ENCODE measurements at regions not wholly inside any gene's neighbourhood (a gene's known extent, or its start where the extent isn't known, plus 50 kb on each side); places are given as distances from the start of the nearest gene placed in this dataset.

DNA sequence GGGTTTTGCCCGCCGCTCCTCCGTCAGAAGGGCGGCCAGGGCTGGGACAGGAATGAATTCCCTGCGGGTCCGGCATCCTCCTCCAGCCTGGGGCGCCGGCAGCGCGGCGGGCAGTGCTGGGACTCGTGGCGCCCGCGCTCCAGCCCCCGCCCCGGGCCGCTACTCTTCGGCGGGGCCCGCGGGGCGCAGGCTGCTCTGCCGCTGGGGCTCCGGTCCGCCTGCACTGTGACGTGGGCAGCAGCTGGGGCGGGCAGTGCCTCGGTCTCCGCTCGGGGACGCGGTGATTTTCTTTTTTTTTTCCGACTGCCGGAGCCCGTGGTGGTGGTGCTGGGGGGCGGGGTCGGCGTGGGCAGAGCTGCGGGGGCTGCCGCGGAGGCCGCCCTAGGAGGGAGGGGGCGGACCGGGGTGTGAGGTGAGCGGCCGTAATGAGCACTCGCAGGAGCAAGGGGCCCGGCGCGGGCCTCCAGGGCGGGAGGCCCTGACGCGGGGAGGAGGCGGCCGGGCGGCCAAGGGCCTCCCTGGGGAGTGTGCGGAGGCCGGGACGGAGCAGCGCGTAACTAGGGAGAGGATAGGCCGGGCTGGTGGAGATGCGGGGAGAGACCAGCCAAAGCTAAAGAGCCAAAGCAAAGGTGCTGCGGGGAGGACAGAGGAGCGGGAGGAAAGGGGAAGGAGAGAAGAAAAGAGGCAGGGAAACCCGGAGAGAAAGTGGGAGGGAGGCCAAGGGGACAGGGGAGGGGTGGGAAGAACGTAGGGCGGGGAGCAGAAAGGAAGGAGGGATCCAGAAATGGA is 73.3 kb upstream of the ZBED5 start:
- Histone ChIP-seq H3K4me3 (peak overlapping the region; percentile 39 to 53 (median 43)), H3K27ac (peak overlapping the region; percentile 80 to 88), H3K4me1 (replicated peaks in 1 of 2) (peaks cover 6 to 22% of the 10 kb centered on the region in 2 donors)
- peak; percentile 68 to 90 (median 88) for ATAC-seq (replicated peaks in 6 of 8)
- 0% methylated on average over 1 of the region's 69 CpGs; no CpG with 5 or more reads in 9 of the 10 experiments for WGBS, 10 experiments
- in situ Hi-C loops (cut with MboI; ENCODE audit: low pct_unique_long_range_greater_than_20kb in 2 of 9, low sequenced_read_pairs in 9 of 9, unreplicated experiment in 9 of 9), result loop anchor here in 5 of 9 experiments (5.0 to 25.0 kb wide), 2 partner anchors 91 to 856 kb away; no protein-coding TSS in a partner anchor

- ATAC-seq (replicated peaks in 6 of 8), result peak in 3 of 8 experiments; percentile 7 to 8 (median 7)
- Histone ChIP-seq H3K27ac (peak overlapping the region; percentile 80 to 88), H3K4me1 (replicated peaks in 1 of 2) (peaks cover 6 to 22% of the 10 kb centered on the region in 2 donors), H3K4me3 (peak overlapping the region; percentile 39 to 53 (median 43))
- in situ Hi-C loops (cut with MboI; ENCODE audit: low pct_unique_long_range_greater_than_20kb in 2 of 9, low sequenced_read_pairs in 9 of 9, unreplicated experiment in 9 of 9), result loop anchor here in 5 of 9 experiments (5.0 to 25.0 kb wide), 2 partner anchors 92 to 857 kb away; no protein-coding TSS in a partner anchor
- WGBS, 10 experiments, result 12 to 100% (median 21%) methylated on average over 1 to 27 of the region's 35 CpGs
These were observed 72.5 kb upstream of the ZBED5 start for GRCh38 chr11:10930224-10930971.

GRCh38 chr11:10927538-10927937 is 69.7 kb upstream of the ZBED5 start:
- no peak overlapping the region for H3K4me3 ChIP-seq
- peaks cover 2 to 8% of the 10 kb centered on the region in 2 donors for H3K4me1 ChIP-seq (replicated peaks in 1 of 2)
- ATAC-seq (replicated peaks in 6 of 8), result no peak
- in situ Hi-C loops (cut with MboI; ENCODE audit: low pct_unique_long_range_greater_than_20kb in 2 of 9, low sequenced_read_pairs in 9 of 9, unreplicated experiment in 9 of 9), result loop anchor here in 4 of 9 experiments (25.0 kb wide), 1 partner anchor 860 kb away; no protein-coding TSS in a partner anchor
- WGBS, 10 experiments, result 0 to 83% (median 57%) methylated on average over 1 of the region's 1 CpG; no CpG with 5 or more reads in 3 of the 10 experiments
- no peak overlapping the region for H3K27ac ChIP-seq

- peaks cover 0 to 4% of the 10 kb centered on the region in 2 donors for H3K4me1 ChIP-seq (replicated peaks in 1 of 2)
- in situ Hi-C loops (cut with MboI; ENCODE audit: low pct_unique_long_range_greater_than_20kb in 2 of 9, low sequenced_read_pairs in 9 of 9, unreplicated experiment in 9 of 9), result loop anchor here in 4 of 9 experiments (25.0 kb wide), 1 partner anchor 860 kb away; no protein-coding TSS in a partner anchor
- H3K4me3 ChIP-seq, result no peak overlapping the region
- H3K27ac ChIP-seq, result no peak overlapping the region
- no peak for ATAC-seq (replicated peaks in 6 of 8)
These were observed 69.0 kb upstream of the ZBED5 start for GRCh38 chr11:10926801-10927211.

GRCh38 chr11:10925149-10925926 is 67.5 kb upstream of the ZBED5 start:
- in situ Hi-C loops (cut with MboI; ENCODE audit: low pct_unique_long_range_greater_than_20kb in 2 of 9, low sequenced_read_pairs in 9 of 9, unreplicated experiment in 9 of 9), result loop anchor here in 4 of 9 experiments (25.0 kb wide), 1 partner anchor 862 kb away; no protein-coding TSS in a partner anchor
- Histone ChIP-seq H3K4me3 (no peak overlapping the region), H3K27ac (no peak overlapping the region), H3K4me1 (replicated peaks in 1 of 2) (peaks cover 0 to 2% of the 10 kb centered on the region in 2 donors)
- ATAC-seq (replicated peaks in 6 of 8), result peak in 1 of 8 experiments; percentile 26
- WGBS, 10 experiments, result 75 to 100% (median 96%) methylated on average over 1 to 6 of the region's 6 CpGs; no CpG with 5 or more reads in 3 of the 10 experiments

DNA sequence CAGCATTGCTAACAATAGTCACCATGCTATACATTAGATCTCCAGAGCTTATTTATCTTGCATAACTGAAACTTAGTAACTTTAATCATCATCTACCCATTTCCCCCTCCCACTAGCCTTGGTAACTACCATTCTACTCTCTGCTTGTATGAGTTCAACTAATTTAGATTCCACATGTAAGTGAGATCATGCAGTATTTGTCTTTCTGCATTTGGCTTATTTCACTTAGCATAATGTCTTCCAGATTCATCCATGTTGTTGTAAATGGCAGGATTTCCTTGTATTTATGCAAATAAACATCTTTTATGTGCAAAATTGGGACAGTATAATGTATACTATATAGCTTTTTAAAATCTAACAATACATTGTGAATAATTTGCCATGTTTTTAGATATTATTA is 66.0 kb upstream of the ZBED5 start:
- ATAC-seq (replicated peaks in 6 of 8), result peak in 2 of 8 experiments; percentile 15 to 54
- in situ Hi-C loops (cut with MboI; ENCODE audit: low pct_unique_long_range_greater_than_20kb in 2 of 9, low sequenced_read_pairs in 9 of 9, unreplicated experiment in 9 of 9), result loop anchor here in 1 of 9 experiments (25.0 kb wide), 1 partner anchor 137 kb away; no protein-coding TSS in a partner anchor
- Histone ChIP-seq H3K27ac (no peak overlapping the region), H3K4me1 (replicated peaks in 1 of 2) (no peaks in the 10 kb centered on the region), H3K4me3 (no peak overlapping the region)

DNA sequence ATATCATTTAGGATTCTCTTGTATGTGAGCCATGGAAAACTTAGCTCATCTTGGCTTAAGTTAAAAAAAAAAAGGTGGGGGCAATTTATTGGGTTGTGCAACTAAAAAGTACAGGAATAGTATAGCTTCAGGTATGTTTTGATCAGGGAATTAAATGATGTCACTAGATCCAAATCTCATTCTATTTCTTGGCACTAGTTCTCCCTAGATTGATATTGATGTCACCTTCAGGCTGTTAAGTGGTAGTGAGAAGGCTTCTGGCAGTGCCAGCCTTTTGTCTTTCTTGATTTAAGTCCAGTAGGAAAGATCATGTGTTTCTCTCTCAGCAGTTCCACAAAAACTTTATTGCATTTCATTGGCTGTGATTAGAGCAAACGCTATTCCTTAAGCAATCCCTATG is 65.0 kb upstream of the ZBED5 start:
- 0 to 100% (median 65%) methylated on average over 1 of the region's 1 CpG; no CpG with 5 or more reads in 2 of the 10 experiments for WGBS, 10 experiments
- H3K4me3 ChIP-seq, result no peak overlapping the region
- in situ Hi-C loops (cut with MboI; ENCODE audit: low pct_unique_long_range_greater_than_20kb in 2 of 9, low sequenced_read_pairs in 9 of 9, unreplicated experiment in 9 of 9), result loop anchor here in 1 of 9 experiments (25.0 kb wide), 1 partner anchor 136 kb away; no protein-coding TSS in a partner anchor
- no peak overlapping the region for H3K27ac ChIP-seq
- no peak for ATAC-seq (replicated peaks in 6 of 8)
- H3K4me1 ChIP-seq (replicated peaks in 1 of 2), result no peaks in the 10 kb centered on the region

- no peak for ATAC-seq (replicated peaks in 6 of 8)
- H3K4me1 ChIP-seq (replicated peaks in 1 of 2), result no peaks in the 10 kb centered on the region
- in situ Hi-C loops (cut with MboI; ENCODE audit: low pct_unique_long_range_greater_than_20kb in 2 of 9, low sequenced_read_pairs in 9 of 9, unreplicated experiment in 9 of 9), result loop anchor here in 1 of 9 experiments (25.0 kb wide), 1 partner anchor 134 kb away; no protein-coding TSS in a partner anchor
These were observed 63.0 kb upstream of the ZBED5 start for GRCh38 chr11:10920875-10921274.

DNA sequence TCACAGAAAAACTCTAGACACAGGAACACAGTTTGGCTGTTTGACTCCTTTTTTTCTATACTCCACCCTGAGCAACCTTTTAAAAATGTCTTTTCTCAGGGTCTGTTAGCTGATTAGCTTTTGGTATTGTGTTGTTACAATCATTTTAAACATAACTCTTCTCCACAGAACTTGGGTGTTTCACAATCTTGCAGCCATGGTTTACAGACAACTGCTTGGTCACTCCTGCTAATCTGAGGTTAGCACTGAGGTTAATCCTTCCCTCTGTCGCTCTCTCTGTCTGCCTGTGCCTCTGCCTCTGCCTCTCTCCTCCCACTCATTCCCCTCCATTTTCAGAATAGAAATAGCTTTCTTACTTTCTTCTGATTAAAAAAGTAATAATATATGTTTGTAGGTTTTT is 62.4 kb upstream of the ZBED5 start:
- H3K4me3 ChIP-seq, result no peak overlapping the region
- no peak for ATAC-seq (replicated peaks in 6 of 8)
- in situ Hi-C loops (cut with MboI; ENCODE audit: low pct_unique_long_range_greater_than_20kb in 2 of 9, low sequenced_read_pairs in 9 of 9, unreplicated experiment in 9 of 9), result loop anchor here in 1 of 9 experiments (25.0 kb wide), 1 partner anchor 133 kb away; no protein-coding TSS in a partner anchor

More at GRCh38 chr11:10920875-10921274, 63.0 kb upstream of the ZBED5 start:
- Histone ChIP-seq H3K4me3 (no peak overlapping the region), H3K27ac (no peak overlapping the region)

DNA sequence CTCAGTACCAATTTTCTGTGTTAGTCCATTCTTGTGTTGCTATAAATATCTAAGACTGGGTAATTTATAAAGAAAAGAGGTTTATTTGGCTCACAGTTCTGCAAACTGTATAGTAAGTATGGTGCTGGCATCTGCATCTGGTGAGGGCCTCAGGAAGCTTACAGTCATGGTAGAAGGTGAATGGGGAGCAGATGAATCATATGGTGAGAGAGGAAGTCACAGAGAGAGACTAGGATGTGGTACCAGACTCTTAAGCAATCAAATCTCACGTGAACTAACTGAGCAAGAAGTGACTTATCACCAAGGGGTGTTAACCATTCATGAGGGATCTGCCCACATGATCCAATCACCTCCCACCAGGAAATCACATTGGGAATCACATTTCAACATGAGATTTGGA is 60.8 kb upstream of the ZBED5 start:
- 63 to 100% (median 82%) methylated on average over 1 of the region's 1 CpG; no CpG with 5 or more reads in 4 of the 10 experiments for WGBS, 10 experiments
- in situ Hi-C loops (cut with MboI; ENCODE audit: low pct_unique_long_range_greater_than_20kb in 2 of 9, low sequenced_read_pairs in 9 of 9, unreplicated experiment in 9 of 9), result loop anchor here in 1 of 9 experiments (25.0 kb wide), 1 partner anchor 131 kb away; no protein-coding TSS in a partner anchor
- no peak overlapping the region for H3K27ac ChIP-seq
- no peak for ATAC-seq (replicated peaks in 6 of 8)
- no peaks in the 10 kb centered on the region for H3K4me1 ChIP-seq (replicated peaks in 1 of 2)
- H3K4me3 ChIP-seq, result no peak overlapping the region

More for the DNA sequence above, 62.4 kb upstream of the ZBED5 start:
- H3K4me1 ChIP-seq (replicated peaks in 1 of 2), result no peaks in the 10 kb centered on the region
- 50 to 100% (median 86%) methylated on average over 1 of the region's 1 CpG; no CpG with 5 or more reads in 3 of the 10 experiments for WGBS, 10 experiments
- no peak overlapping the region for H3K27ac ChIP-seq

DNA sequence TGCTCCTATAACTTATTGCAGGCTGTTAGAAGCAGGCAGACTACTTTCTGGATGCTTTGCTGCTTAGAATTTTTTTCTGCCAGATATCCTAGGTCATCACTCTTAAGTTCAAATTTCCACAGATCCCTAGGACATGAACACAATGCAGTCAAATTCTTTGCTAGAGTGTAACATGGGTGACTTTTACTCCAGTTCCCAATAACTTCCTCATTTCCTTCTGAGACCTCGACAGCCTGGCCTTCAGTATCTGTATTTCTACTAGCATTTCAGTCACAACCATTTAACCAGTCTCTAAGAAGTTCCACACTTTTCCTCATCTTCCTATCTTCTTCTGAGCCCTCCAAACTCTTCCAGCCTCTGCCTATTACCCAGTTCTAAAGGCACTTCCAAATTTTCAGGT is 60.4 kb upstream of the ZBED5 start:
- H3K27ac ChIP-seq, result no peak overlapping the region
- ATAC-seq (replicated peaks in 6 of 8), result no peak
- no peak overlapping the region for H3K4me3 ChIP-seq
- WGBS, 10 experiments, result 63 to 100% (median 79%) methylated on average over 1 of the region's 1 CpG; no CpG with 5 or more reads in 2 of the 10 experiments
- in situ Hi-C loops (cut with MboI; ENCODE audit: low pct_unique_long_range_greater_than_20kb in 2 of 9, low sequenced_read_pairs in 9 of 9, unreplicated experiment in 9 of 9), result loop anchor here in 1 of 9 experiments (25.0 kb wide), 1 partner anchor 131 kb away; no protein-coding TSS in a partner anchor
- no peaks in the 10 kb centered on the region for H3K4me1 ChIP-seq (replicated peaks in 1 of 2)

DNA sequence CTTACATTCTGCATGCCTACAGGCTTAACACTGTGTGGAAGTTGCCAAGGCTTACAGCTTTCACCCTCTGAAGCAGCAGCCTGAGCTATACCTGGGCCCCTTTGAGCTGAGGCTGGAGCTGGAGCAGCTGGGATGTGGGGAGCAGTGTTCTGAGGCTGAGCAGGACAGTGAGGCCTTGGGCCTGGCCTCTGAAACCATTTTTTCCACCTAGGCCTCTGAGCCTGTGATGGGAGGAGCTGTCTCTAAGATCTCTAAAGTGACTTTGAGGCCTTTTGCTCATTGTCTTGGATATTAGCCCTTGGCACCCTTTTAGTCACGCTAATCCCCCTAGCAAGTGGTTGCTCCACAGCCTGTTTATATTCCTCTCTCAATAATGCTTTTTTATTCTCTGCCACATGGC is 59.9 kb upstream of the ZBED5 start:
- Histone ChIP-seq H3K4me1 (replicated peaks in 1 of 2) (no peaks in the 10 kb centered on the region), H3K27ac (no peak overlapping the region), H3K4me3 (no peak overlapping the region)
- WGBS, 10 experiments, result 17 to 100% (median 50%) methylated on average over 1 of the region's 1 CpG; no CpG with 5 or more reads in 3 of the 10 experiments
- in situ Hi-C loops (cut with MboI; ENCODE audit: low pct_unique_long_range_greater_than_20kb in 2 of 9, low sequenced_read_pairs in 9 of 9, unreplicated experiment in 9 of 9), result loop anchor here in 1 of 9 experiments (25.0 kb wide), 1 partner anchor 131 kb away; no protein-coding TSS in a partner anchor
- no peak for ATAC-seq (replicated peaks in 6 of 8)
